ENCODE measurements at regions not wholly inside any gene's neighbourhood (a gene's known extent, or its start where the extent isn't known, plus 50 kb on each side); places are given as distances from the start of the nearest gene placed in this dataset.

- TF ChIP-seq CTCF (IDR thresholded peaks at IDR 0.05), result no peak
- no peak overlapping the region for H3K27ac ChIP-seq
- WGBS, 3 donors, result 64 to 77% (median 65%) methylated on average over 3 of the region's 3 CpGs
- intact Hi-C loops (cut with DNase I), result no loop called here
- no peak overlapping the region for H3K4me3 ChIP-seq
- H3K36me3 ChIP-seq (ENCODE audit: insufficient read depth in 1 of 2, low read depth in 1 of 2), result no peaks in the 10 kb centered on the region
- no peak for ATAC-seq
- DNase-seq, result no peak
- no peaks in the 10 kb centered on the region for H3K4me1 ChIP-seq
- H3K9me3 ChIP-seq, result no peaks in the 10 kb centered on the region
- H3K27me3 ChIP-seq (ENCODE audit: insufficient read depth in 3 of 3, low read length in 2 of 3), result no peaks in the 10 kb centered on the region
Measured at GRCh38 chr4:156528216-156528615, 443.4 kb downstream of the PDGFC start.

- Histone ChIP-seq H3K4me1 (no peaks in the 10 kb centered on the region), H3K27ac (no peak overlapping the region), H3K9me3 (no peaks in the 10 kb centered on the region), H3K36me3 (ENCODE audit: insufficient read depth in 1 of 2, low read depth in 1 of 2) (no peaks in the 10 kb centered on the region), H3K4me3 (no peak overlapping the region), H3K27me3 (ENCODE audit: insufficient read depth in 3 of 3, low read length in 2 of 3) (no peaks in the 10 kb centered on the region)
- WGBS, 3 donors, result 91 to 95% (median 92%) methylated on average over 2 of the region's 2 CpGs
- DNase-seq (no peak), ATAC-seq (no peak)
- no peak for TF ChIP-seq CTCF (IDR thresholded peaks at IDR 0.05)
- intact Hi-C loops (cut with DNase I), result no loop called here
Measured at GRCh38 chr4:156527237-156527993, 444.2 kb downstream of the PDGFC start.

DNA sequence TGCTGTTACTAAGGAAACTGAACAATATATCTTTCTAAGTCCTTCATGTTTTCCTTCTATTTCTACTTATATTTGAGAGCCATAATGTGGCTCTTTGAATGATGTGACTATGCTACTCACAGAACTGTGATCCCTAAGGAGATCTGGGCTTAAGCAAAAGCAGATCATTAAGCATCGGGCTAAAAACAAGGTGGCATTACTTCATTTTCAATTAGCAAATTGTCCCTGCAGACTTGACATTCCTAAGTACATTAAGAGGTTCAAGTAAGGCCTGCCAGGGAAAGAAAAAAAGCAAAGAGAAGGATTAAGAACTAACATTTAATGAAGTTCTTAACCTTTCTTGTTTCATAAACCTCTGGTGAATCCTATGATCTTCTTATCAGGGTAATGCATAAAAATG is 447.6 kb downstream of the PDGFC start:
- DNase-seq (no peak), ATAC-seq (no peak)
- WGBS, 3 donors, result 73 to 78% (median 76%) methylated on average over 1 of the region's 1 CpG
- Histone ChIP-seq H3K4me1 (no peaks in the 10 kb centered on the region), H3K27ac (no peak overlapping the region), H3K4me3 (no peak overlapping the region), H3K36me3 (ENCODE audit: insufficient read depth in 1 of 2, low read depth in 1 of 2) (no peaks in the 10 kb centered on the region), H3K9me3 (no peaks in the 10 kb centered on the region), H3K27me3 (ENCODE audit: insufficient read depth in 3 of 3, low read length in 2 of 3) (no peaks in the 10 kb centered on the region)
- TF ChIP-seq CTCF (IDR thresholded peaks at IDR 0.05), result no peak
- intact Hi-C loops (cut with DNase I), result no loop called here

- Histone ChIP-seq H3K4me1 (no peaks in the 10 kb centered on the region), H3K4me3 (no peak overlapping the region), H3K9me3 (no peaks in the 10 kb centered on the region), H3K36me3 (ENCODE audit: insufficient read depth in 1 of 2, low read depth in 1 of 2) (no peaks in the 10 kb centered on the region), H3K27me3 (ENCODE audit: insufficient read depth in 3 of 3, low read length in 2 of 3) (no peaks in the 10 kb centered on the region), H3K27ac (no peak overlapping the region)
- 83 to 95% (median 90%) methylated on average over 3 of the region's 3 CpGs for WGBS, 3 donors
- intact Hi-C loops (cut with DNase I), result no loop called here
- DNase-seq (no peak), ATAC-seq (no peak)
- no peak for TF ChIP-seq CTCF (IDR thresholded peaks at IDR 0.05)
Measured at GRCh38 chr4:156523492-156523891, 448.1 kb downstream of the PDGFC start.

- WGBS, 3 donors, result 82 to 86% (median 85%) methylated on average over 3 of the region's 3 CpGs
- Histone ChIP-seq H3K27me3 (ENCODE audit: insufficient read depth in 3 of 3, low read length in 2 of 3) (no peaks in the 10 kb centered on the region), H3K4me1 (no peaks in the 10 kb centered on the region), H3K4me3 (no peak overlapping the region), H3K9me3 (no peaks in the 10 kb centered on the region), H3K27ac (no peak overlapping the region), H3K36me3 (ENCODE audit: insufficient read depth in 1 of 2, low read depth in 1 of 2) (no peaks in the 10 kb centered on the region)
- DNase-seq (no peak), ATAC-seq (no peak)
- TF ChIP-seq CTCF (IDR thresholded peaks at IDR 0.05), result no peak
- intact Hi-C loops (cut with DNase I), result no loop called here
Measured at GRCh38 chr4:156521631-156522030, 450.0 kb downstream of the PDGFC start.
